ENCODE measurements at regions not wholly inside any gene's neighbourhood (a gene's known extent, or its start where the extent isn't known, plus 50 kb on each side); places are given as distances from the start of the nearest gene placed in this dataset.

- H3K9ac ChIP-seq (ENCODE audit: low read depth, low read length, poor library complexity, severe bottlenecking), result no peak overlapping the region
- H3K4me1 ChIP-seq (ENCODE audit: insufficient read depth, low read length, poor library complexity, severe bottlenecking), result no peaks in the 10 kb centered on the region
- H3K27me3 ChIP-seq (ENCODE audit: insufficient read depth, low read length, poor library complexity, severe bottlenecking), result no peaks in the 10 kb centered on the region
- H3K79me2 ChIP-seq (ENCODE audit: insufficient read depth, low read length), result no peaks in the 10 kb centered on the region
- no peaks in the 10 kb centered on the region for H3F3A ChIP-seq (ENCODE audit: low read depth)
- H3K9me3 ChIP-seq (ENCODE audit: insufficient read depth, low read depth, low read length), result no peaks in the 10 kb centered on the region
- H3K4me3 ChIP-seq (ENCODE audit: low read length, poor library complexity, severe bottlenecking), result no peak overlapping the region
- H4K20me1 ChIP-seq (ENCODE audit: insufficient read depth, low read length, poor library complexity, severe bottlenecking), result no peaks in the 10 kb centered on the region
- TF ChIP-seq, protein P1, sequence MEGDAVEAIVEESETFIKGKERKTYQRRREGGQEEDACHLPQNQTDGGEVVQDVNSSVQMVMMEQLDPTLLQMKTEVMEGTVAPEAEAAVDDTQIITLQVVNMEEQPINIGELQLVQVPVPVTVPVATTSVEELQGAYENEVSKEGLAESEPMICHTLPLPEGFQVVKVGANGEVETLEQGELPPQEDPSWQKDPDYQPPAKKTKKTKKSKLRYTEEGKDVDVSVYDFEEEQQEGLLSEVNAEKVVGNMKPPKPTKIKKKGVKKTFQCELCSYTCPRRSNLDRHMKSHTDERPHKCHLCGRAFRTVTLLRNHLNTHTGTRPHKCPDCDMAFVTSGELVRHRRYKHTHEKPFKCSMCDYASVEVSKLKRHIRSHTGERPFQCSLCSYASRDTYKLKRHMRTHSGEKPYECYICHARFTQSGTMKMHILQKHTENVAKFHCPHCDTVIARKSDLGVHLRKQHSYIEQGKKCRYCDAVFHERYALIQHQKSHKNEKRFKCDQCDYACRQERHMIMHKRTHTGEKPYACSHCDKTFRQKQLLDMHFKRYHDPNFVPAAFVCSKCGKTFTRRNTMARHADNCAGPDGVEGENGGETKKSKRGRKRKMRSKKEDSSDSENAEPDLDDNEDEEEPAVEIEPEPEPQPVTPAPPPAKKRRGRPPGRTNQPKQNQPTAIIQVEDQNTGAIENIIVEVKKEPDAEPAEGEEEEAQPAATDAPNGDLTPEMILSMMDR (conservative IDR thresholded peaks at IDR 0.05; ENCODE audit: low read length), result no peak
- TF ChIP-seq EZH2phosphoT487 (IDR thresholded peaks at IDR 0.05; ENCODE audit: borderline replicate concordance), result no peak
- H3K4me2 ChIP-seq (ENCODE audit: low read depth, low read length, poor library complexity, severe bottlenecking), result no peak overlapping the region
- H3K9me2 ChIP-seq (replicated peaks; ENCODE audit: low read depth, low read length), result no peaks in the 10 kb centered on the region
- no peak overlapping the region for H2AFZ ChIP-seq (ENCODE audit: low read length)
- H3K36me3 ChIP-seq (ENCODE audit: insufficient read depth, low read length), result no peaks in the 10 kb centered on the region
Observed at GRCh38 chr7:46775020-46775419, 806.9 kb downstream of the TNS3 start.

DNA sequence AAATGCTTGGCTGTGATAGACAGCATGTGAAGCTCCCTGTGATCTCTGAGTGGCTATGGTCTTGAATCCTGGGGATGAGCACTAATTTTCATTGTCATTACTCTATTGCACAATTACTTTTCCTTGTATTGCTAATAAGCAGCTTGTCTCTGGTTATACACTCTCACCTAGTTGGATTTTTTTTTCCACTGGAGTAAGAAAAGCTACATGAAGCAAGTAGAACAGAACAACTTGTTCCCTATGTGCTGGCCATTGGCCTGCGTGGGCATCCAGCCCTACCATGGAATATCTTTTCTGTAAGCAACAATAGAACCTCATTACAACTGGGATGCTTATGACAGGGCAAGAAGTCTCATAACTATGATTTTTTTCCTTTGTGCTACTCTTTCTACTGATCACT is 807.4 kb downstream of the TNS3 start:
- H3K9me2 ChIP-seq (replicated peaks; ENCODE audit: low read depth, low read length), result no peaks in the 10 kb centered on the region
- H3K4me2 ChIP-seq (ENCODE audit: low read depth, low read length, poor library complexity, severe bottlenecking), result no peak overlapping the region
- H3K9me3 ChIP-seq (ENCODE audit: insufficient read depth, low read depth, low read length), result no peaks in the 10 kb centered on the region

GRCh38 chr7:46772776-46773175 is 809.1 kb downstream of the TNS3 start:
- no peak overlapping the region for H3K9ac ChIP-seq (ENCODE audit: low read depth, low read length, poor library complexity, severe bottlenecking)
- TF ChIP-seq, protein P1 (conservative IDR thresholded peaks at IDR 0.05; ENCODE audit: low read length), result no peak
- no peak for TF ChIP-seq EZH2phosphoT487 (IDR thresholded peaks at IDR 0.05; ENCODE audit: borderline replicate concordance)
- no peaks in the 10 kb centered on the region for H3K9me2 ChIP-seq (replicated peaks; ENCODE audit: low read depth, low read length)
- no peaks in the 10 kb centered on the region for H3F3A ChIP-seq (ENCODE audit: low read depth)
- H2AFZ ChIP-seq (ENCODE audit: low read length), result no peak overlapping the region
- no peaks in the 10 kb centered on the region for H3K79me2 ChIP-seq (ENCODE audit: insufficient read depth, low read length)
- H3K27me3 ChIP-seq (ENCODE audit: insufficient read depth, low read length, poor library complexity, severe bottlenecking), result no peaks in the 10 kb centered on the region
- no peaks in the 10 kb centered on the region for H4K20me1 ChIP-seq (ENCODE audit: insufficient read depth, low read length, poor library complexity, severe bottlenecking)
- no peaks in the 10 kb centered on the region for H3K4me1 ChIP-seq (ENCODE audit: insufficient read depth, low read length, poor library complexity, severe bottlenecking)
- H3K4me3 ChIP-seq (ENCODE audit: low read length, poor library complexity, severe bottlenecking), result no peak overlapping the region
- no peak overlapping the region for H3K4me2 ChIP-seq (ENCODE audit: low read depth, low read length, poor library complexity, severe bottlenecking)
- no peaks in the 10 kb centered on the region for H3K9me3 ChIP-seq (ENCODE audit: insufficient read depth, low read depth, low read length)
- H3K36me3 ChIP-seq (ENCODE audit: insufficient read depth, low read length), result no peaks in the 10 kb centered on the region

More for the DNA sequence above, 807.4 kb downstream of the TNS3 start:
- Histone ChIP-seq H3K9ac (ENCODE audit: low read depth, low read length, poor library complexity, severe bottlenecking) (no peak overlapping the region), H3K4me3 (ENCODE audit: low read length, poor library complexity, severe bottlenecking) (no peak overlapping the region), H3K27me3 (ENCODE audit: insufficient read depth, low read length, poor library complexity, severe bottlenecking) (no peaks in the 10 kb centered on the region), H3K36me3 (ENCODE audit: insufficient read depth, low read length) (no peaks in the 10 kb centered on the region), H3K4me1 (ENCODE audit: insufficient read depth, low read length, poor library complexity, severe bottlenecking) (no peaks in the 10 kb centered on the region), H3F3A (ENCODE audit: low read depth) (no peaks in the 10 kb centered on the region), H3K79me2 (ENCODE audit: insufficient read depth, low read length) (no peaks in the 10 kb centered on the region), H4K20me1 (ENCODE audit: insufficient read depth, low read length, poor library complexity, severe bottlenecking) (no peaks in the 10 kb centered on the region), H2AFZ (ENCODE audit: low read length) (no peak overlapping the region)
- TF ChIP-seq, protein P1 (conservative IDR thresholded peaks at IDR 0.05; ENCODE audit: low read length), result no peak
- no peak for TF ChIP-seq EZH2phosphoT487 (IDR thresholded peaks at IDR 0.05; ENCODE audit: borderline replicate concordance)
